Esophagus muscularis mucosa (tissue), 4 donors: ENCODE measurements at regions not wholly inside any gene's neighbourhood (a gene's known extent, or its start where the extent isn't known, plus 50 kb on each side); places are given as distances from the start of the nearest gene placed in this dataset.

Experiments used
- DNase-seq: peaks from one replicate; pipeline ENCODE4 v3.0.0-alpha.2; 2017; ENCODE audit errors: extremely low spot score
- H3K27ac ChIP-seq, 4 donors: fragments of 200-600 bp; sonication (generic); replicated peaks in 1 of 4; 1 replicate in 3 of 4; 2 replicates in 1 of 4; pipeline ENCODE4 v1.5.1; 2016 to 2019; ENCODE audit warnings: mild to moderate bottlenecking in 1 of 4
- H3K27me3 ChIP-seq, 4 donors: fragments of 200-600 bp; sonication (generic); one replicate each; pipeline versions ENCODE4 v1.5.1 to v1.6.0; 2016 to 2019
- H3K36me3 ChIP-seq, 4 donors: fragments of 200-600 bp; sonication (generic); one replicate each; pipeline ENCODE4 v1.5.1; 2016 to 2019
- H3K4me1 ChIP-seq, 4 donors: fragments of 200-600 bp; sonication (generic); one replicate each; pipeline ENCODE4 v1.5.1; 2016 to 2019
- H3K4me3 ChIP-seq, 4 donors: fragments of 200-600 bp; sonication (generic); 1 replicate in 2 of 4; 2 replicates in 2 of 4; pipeline ENCODE4 v1.5.1; 2016 to 2019; ENCODE audit warnings: mild to moderate bottlenecking in 4 of 4, moderate library complexity in 1 of 4
- H3K9me3 ChIP-seq, 4 donors: fragments of 200-600 bp; sonication (generic); 1 replicate in 3 of 4; 2 replicates in 1 of 4; pipeline ENCODE4 v1.5.1; 2016 to 2019
- CTCF ChIP-seq, 3 experiments: fragments of 200-600 bp in 2 of 3; fragments of 450-650 bp in 1 of 3; sonication (generic) in 2 of 3; IDR thresholded peaks; one replicate each; pipeline ENCODE4 v1.5.1; 2017 to 2019; ENCODE audit warnings: antibody characterized with exemption in 3 of 3, mild to moderate bottlenecking in 2 of 3, moderate library complexity in 1 of 3
- EP300 ChIP-seq: sonication (generic); formaldehyde crosslinking; IDR thresholded peaks from one replicate; pipeline ENCODE4 v1.6.1; 2017; ENCODE audit warnings: antibody characterized with exemption
- POLR2A ChIP-seq: fragments of 450-650 bp; IDR thresholded peaks from one replicate; pipeline ENCODE4 v1.6.1; 2017; ENCODE audit warnings: antibody characterized with exemption, moderate library complexity, mild to moderate bottlenecking, low read depth
- POLR2AphosphoS5 ChIP-seq, 2 donors: sonication (generic); formaldehyde crosslinking; IDR thresholded peaks; one replicate each; pipeline ENCODE4 v1.6.1; 2017; ENCODE audit warnings: antibody characterized with exemption in 2 of 2
- WGBS: methylation state at CpG from one replicate; pipeline ENCODE4 v1.1.5; 2018; 5-methylcytosine and 5-hydroxymethylcytosine counted together
- intact Hi-C: fragments of 100-400 bp; cut with DNase I; formaldehyde crosslinking; loops from one replicate; pipeline ENCODE4 v1.15.1; 2023

- no peak for DNase-seq
- H3K9me3 ChIP-seq = no peaks in the 10 kb centered on the region
- TF ChIP-seq EP300 (no peak), POLR2A (no peak), CTCF (IDR thresholded peaks at IDR 0.05) (no peak), POLR2AphosphoS5 (IDR thresholded peaks at IDR 0.05) (no peak)
- no peaks in the 10 kb centered on the region for H3K27me3 ChIP-seq
- no peaks in the 10 kb centered on the region for H3K36me3 ChIP-seq
- H3K4me1 ChIP-seq = peaks cover 0 to 14% (median 9%) of the 10 kb centered on the region in 4 donors
- H3K27ac ChIP-seq = no peak overlapping the region
- no peak overlapping the region for H3K4me3 ChIP-seq
- intact Hi-C loops = no loop called here
- WGBS = 91% methylated on average over 5 of the region's 5 CpGs
These were observed 361.4 kb downstream of the SAMD5 start for GRCh38 chr6:147869869-147870268.

- Histone ChIP-seq H3K4me3 (no peak overlapping the region), H3K9me3 (no peaks in the 10 kb centered on the region), H3K4me1 (peaks cover 0 to 14% (median 9%) of the 10 kb centered on the region in 4 donors), H3K27me3 (no peaks in the 10 kb centered on the region), H3K36me3 (no peaks in the 10 kb centered on the region), H3K27ac (no peak overlapping the region)
- no peak for DNase-seq
- 51% methylated on average over 3 of the region's 4 CpGs for WGBS
- TF ChIP-seq POLR2AphosphoS5 (IDR thresholded peaks at IDR 0.05) (no peak), CTCF (IDR thresholded peaks at IDR 0.05) (no peak), EP300 (no peak), POLR2A (no peak)
- intact Hi-C loops = no loop called here
These were observed 362.1 kb downstream of the SAMD5 start for GRCh38 chr6:147870506-147871110.

DNA sequence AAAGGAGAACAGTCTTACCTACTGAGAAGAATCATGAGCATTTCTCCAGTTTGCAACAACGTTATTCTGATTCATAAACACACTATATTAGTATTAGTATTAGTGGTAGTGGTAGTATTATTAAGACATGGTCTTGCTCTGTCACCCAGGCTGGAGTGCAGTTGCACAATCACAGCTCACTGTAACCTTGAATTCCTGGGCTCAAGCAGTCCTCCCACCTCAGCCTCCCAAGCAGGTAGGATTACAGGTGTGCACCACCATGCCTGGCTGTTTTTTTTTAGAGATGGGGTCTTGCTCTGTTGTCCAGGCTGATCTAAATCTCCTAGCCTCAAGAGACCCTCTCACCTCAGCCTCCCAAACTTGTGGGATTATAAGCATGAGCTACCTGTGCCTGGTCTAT is 363.5 kb downstream of the SAMD5 start:
- intact Hi-C loops = no loop called here
- no peaks in the 10 kb centered on the region for H3K27me3 ChIP-seq
- no peak overlapping the region for H3K4me3 ChIP-seq
- peaks cover 0 to 14% (median 9%) of the 10 kb centered on the region in 4 donors for H3K4me1 ChIP-seq
- TF ChIP-seq CTCF (IDR thresholded peaks at IDR 0.05) (no peak), EP300 (no peak), POLR2A (no peak)
- DNase-seq = no peak
- H3K36me3 ChIP-seq = no peaks in the 10 kb centered on the region
- no peak overlapping the region for H3K27ac ChIP-seq
- no peaks in the 10 kb centered on the region for H3K9me3 ChIP-seq
- WGBS = 88% methylated on average over 1 of the region's 1 CpG

DNA sequence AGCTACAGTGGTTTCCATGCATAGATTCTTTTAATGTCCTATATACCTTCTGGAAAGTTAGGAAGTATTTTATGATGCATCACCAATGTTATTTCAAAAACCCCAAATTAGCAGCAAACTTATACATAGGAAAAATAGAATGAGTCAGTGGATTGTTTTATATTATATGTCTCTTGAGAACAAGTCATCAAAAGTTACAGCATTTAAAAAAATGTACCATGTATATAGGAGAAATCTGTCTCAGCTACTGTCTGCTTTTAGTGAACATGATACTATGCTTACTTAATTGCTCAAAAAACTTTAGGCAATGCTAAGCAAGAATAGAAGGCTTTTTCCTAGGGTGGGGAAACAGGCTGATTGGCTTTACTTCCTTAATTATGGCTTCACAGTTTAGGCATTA is 365.3 kb downstream of the SAMD5 start:
- Histone ChIP-seq H3K36me3 (no peaks in the 10 kb centered on the region), H3K27ac (no peak overlapping the region), H3K27me3 (no peaks in the 10 kb centered on the region), H3K9me3 (no peaks in the 10 kb centered on the region), H3K4me1 (peaks cover 0 to 6% (median 2%) of the 10 kb centered on the region in 4 donors), H3K4me3 (no peak overlapping the region)
- no peak for DNase-seq
- TF ChIP-seq POLR2A (no peak), CTCF (IDR thresholded peaks at IDR 0.05) (no peak), EP300 (no peak), POLR2AphosphoS5 (IDR thresholded peaks at IDR 0.05) (no peak)
- intact Hi-C loops = no loop called here

- TF ChIP-seq EP300 = no peak
- no peak for TF ChIP-seq POLR2AphosphoS5 (IDR thresholded peaks at IDR 0.05)
- no peak for TF ChIP-seq POLR2A
- no peak for TF ChIP-seq CTCF (IDR thresholded peaks at IDR 0.05)
- Histone ChIP-seq H3K27me3 (no peaks in the 10 kb centered on the region), H3K9me3 (no peaks in the 10 kb centered on the region), H3K36me3 (no peaks in the 10 kb centered on the region), H3K4me3 (no peak overlapping the region), H3K27ac (no peak overlapping the region), H3K4me1 (peaks cover 0 to under 1% (median 0%) of the 10 kb centered on the region in 4 donors)
- no peak for DNase-seq
- WGBS = 80% methylated on average over 6 of the region's 6 CpGs
- intact Hi-C loops = no loop called here
These were observed 365.8 kb downstream of the SAMD5 start for GRCh38 chr6:147874322-147874721.
